BLaER1 (cell line): ENCODE measurements at regions not wholly inside any gene's neighbourhood (a gene's known extent, or its start where the extent isn't known, plus 50 kb on each side); places are given as distances from the start of the nearest gene placed in this dataset.

ENCODE experiments used
- H3K27ac ChIP-seq: shearing (Covaris generic); formaldehyde crosslinking; 2 replicates; pipeline ENCODE4 v1.8.1; 2022
- H3K27me3 ChIP-seq: shearing (Covaris generic); formaldehyde crosslinking; 2 replicates; pipeline ENCODE4 v1.8.1; 2022
- H3K36me3 ChIP-seq: shearing (Covaris generic); formaldehyde crosslinking; 2 replicates; pipeline ENCODE4 v1.8.1; 2022
- H3K4me1 ChIP-seq: shearing (Covaris generic); formaldehyde crosslinking; 2 replicates; pipeline ENCODE4 v1.8.1; 2022
- H3K4me2 ChIP-seq: shearing (Covaris generic); formaldehyde crosslinking; 2 replicates; pipeline ENCODE4 v1.8.1; 2022
- H3K4me3 ChIP-seq: shearing (Covaris generic); formaldehyde crosslinking; 2 replicates; pipeline ENCODE4 v1.8.1; 2022
- H3K9ac ChIP-seq: shearing (Covaris generic); formaldehyde crosslinking; 2 replicates; pipeline ENCODE4 v1.8.1; 2022
- H3K9me3 ChIP-seq: shearing (Covaris generic); formaldehyde crosslinking; 2 replicates; pipeline ENCODE4 v1.8.1; 2022
- H4K20me1 ChIP-seq: shearing (Covaris generic); formaldehyde crosslinking; 2 replicates; pipeline ENCODE4 v1.8.1; 2022
- Cebpa-rat ChIP-seq: shearing (Covaris generic); IDR thresholded peaks from 2 replicates; pipeline ENCODE4 v1.8.1; 2022

DNA sequence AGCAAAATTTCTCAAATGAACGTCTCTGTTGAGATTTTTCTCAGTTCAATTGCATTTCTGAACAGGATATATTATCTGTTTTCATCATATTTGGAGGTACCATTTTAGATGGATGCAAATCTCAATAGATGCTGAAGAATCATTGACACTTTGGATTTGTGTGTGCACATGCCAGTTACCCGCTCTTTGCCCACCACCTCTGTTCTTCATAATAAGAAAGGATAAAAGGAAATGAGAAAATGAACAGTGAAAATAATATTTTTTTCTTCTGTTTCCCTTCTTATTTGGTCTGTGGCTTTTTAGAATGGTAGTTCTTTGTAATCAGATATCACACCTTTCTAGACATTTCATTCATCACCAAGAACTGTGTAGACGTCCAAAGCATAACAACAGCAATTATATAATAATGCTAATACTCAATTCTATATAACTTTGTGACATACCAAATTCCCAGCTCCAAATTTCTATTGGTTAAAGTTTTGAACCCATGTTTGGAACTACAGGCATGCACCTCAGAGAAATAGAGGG lies 256.7 kb upstream of the SATB1 start:
- no peaks in the 10 kb centered on the region for H3K4me1 ChIP-seq
- H3K36me3 ChIP-seq, result no peaks in the 10 kb centered on the region

DNA sequence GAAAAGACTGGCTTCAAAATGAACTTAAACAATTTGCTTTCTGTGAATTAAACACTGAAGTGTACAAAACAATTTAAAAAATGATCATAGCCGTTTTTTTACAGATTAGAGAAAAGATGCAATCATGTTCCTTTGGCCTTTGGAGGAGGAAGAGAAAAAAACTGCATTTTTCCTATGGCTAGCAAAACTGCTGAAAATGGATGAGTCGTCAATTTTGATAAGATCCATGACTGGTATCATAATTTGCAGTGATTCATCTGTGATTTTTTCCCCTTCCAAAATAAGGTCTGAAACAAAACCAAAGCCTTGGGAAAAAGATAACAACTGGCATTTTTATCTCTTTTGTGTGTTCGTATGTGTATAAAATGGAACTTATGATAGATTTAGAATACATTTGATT lies 255.6 kb upstream of the SATB1 start:
- H4K20me1 ChIP-seq, result no peaks in the 10 kb centered on the region
- no peak overlapping the region for H3K4me3 ChIP-seq
- no peaks in the 10 kb centered on the region for H3K36me3 ChIP-seq
- H3K4me1 ChIP-seq, result no peaks in the 10 kb centered on the region
- TF ChIP-seq Cebpa-rat, result no peak
- no peaks in the 10 kb centered on the region for H3K27me3 ChIP-seq
- no peak overlapping the region for H3K9ac ChIP-seq
- H3K9me3 ChIP-seq, result peaks cover 5% of the 10 kb centered on the region
- H3K27ac ChIP-seq, result no peak overlapping the region
- H3K4me2 ChIP-seq, result no peak overlapping the region

More for the DNA sequence above, 256.7 kb upstream of the SATB1 start:
- H3K9me3 ChIP-seq, result peaks cover 5% of the 10 kb centered on the region
- H3K4me3 ChIP-seq, result no peak overlapping the region
- no peak overlapping the region for H3K9ac ChIP-seq
- no peaks in the 10 kb centered on the region for H3K27me3 ChIP-seq
- H3K27ac ChIP-seq, result no peak overlapping the region
- H4K20me1 ChIP-seq, result no peaks in the 10 kb centered on the region
- TF ChIP-seq Cebpa-rat, result no peak
- no peak overlapping the region for H3K4me2 ChIP-seq

DNA sequence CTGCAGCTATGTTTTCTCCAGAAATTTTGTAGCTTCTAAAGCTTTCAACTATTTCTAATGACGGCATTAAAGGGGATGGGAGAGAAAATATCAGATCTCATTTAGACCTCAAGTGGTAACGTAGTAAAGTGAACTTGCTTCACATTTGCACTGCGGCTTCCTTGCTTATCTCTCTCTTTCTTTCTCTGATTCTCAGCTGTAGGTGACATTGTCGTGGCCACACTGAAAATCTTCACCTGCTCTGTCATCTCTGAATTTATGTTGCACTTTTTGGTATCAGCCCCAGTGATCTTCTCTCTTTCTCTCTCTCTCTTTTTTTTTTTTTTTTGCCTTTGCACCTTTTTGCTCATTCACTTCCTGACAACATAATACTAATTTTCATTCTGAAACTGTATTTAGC lies 254.1 kb upstream of the SATB1 start:
- H3K4me1 ChIP-seq, result no peaks in the 10 kb centered on the region
- peaks cover 5% of the 10 kb centered on the region for H3K9me3 ChIP-seq
- H4K20me1 ChIP-seq, result no peaks in the 10 kb centered on the region
- H3K4me3 ChIP-seq, result no peak overlapping the region
- no peak overlapping the region for H3K4me2 ChIP-seq
- TF ChIP-seq Cebpa-rat, result no peak
- no peaks in the 10 kb centered on the region for H3K27me3 ChIP-seq
- no peak overlapping the region for H3K9ac ChIP-seq
- no peaks in the 10 kb centered on the region for H3K36me3 ChIP-seq
- no peak overlapping the region for H3K27ac ChIP-seq

DNA sequence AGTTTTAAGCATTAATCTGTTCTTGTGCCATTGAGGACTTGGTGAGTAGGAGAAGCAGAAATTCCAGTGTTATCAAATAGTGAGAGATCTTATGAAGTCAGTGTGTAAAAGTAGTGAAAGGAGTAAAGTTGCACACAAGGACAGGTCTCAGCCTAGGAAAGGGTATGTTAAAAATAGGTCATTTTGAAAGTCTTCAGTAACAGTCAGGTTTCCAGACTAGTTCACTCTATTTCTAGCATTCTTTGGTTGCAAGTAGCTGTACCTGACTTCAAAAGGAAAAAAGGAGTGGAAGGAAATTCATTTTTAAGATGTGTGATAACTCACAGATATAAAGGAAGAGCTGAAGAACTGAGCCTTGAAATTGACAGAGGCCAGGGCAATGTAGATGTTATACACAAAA lies 250.1 kb upstream of the SATB1 start:
- TF ChIP-seq Cebpa-rat, result no peak
- no peaks in the 10 kb centered on the region for H3K27me3 ChIP-seq
- no peaks in the 10 kb centered on the region for H3K36me3 ChIP-seq
- H4K20me1 ChIP-seq, result no peaks in the 10 kb centered on the region
- H3K27ac ChIP-seq, result no peak overlapping the region
- no peaks in the 10 kb centered on the region for H3K9me3 ChIP-seq
- H3K4me1 ChIP-seq, result no peaks in the 10 kb centered on the region
- no peak overlapping the region for H3K4me3 ChIP-seq
- no peak overlapping the region for H3K9ac ChIP-seq
- H3K4me2 ChIP-seq, result no peak overlapping the region

DNA sequence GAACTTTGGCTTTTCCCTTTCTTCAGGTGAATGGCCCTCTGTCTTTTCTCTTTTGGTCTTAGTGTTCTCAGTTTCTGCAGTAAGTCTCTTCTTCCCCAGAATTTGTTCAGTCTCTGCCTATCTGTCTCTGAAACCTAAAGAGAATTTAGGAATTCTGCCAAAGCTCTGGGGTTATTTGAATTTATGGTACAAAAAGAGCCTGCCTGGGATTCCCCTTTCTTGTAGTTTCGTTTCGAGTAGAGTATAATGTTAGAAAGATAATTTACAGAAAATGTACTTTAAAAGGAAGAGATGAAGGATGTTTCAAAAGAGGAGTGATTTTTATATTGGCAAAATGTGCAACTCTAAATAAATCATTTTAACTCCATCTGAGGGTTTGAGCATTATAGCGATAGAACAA lies 247.4 kb upstream of the SATB1 start:
- Histone ChIP-seq H3K9ac (no peak overlapping the region), H3K9me3 (no peaks in the 10 kb centered on the region), H3K27me3 (no peaks in the 10 kb centered on the region), H3K4me3 (no peak overlapping the region), H3K4me1 (no peaks in the 10 kb centered on the region), H4K20me1 (no peaks in the 10 kb centered on the region), H3K27ac (no peak overlapping the region), H3K4me2 (no peak overlapping the region), H3K36me3 (no peaks in the 10 kb centered on the region)
- TF ChIP-seq Cebpa-rat, result no peak

DNA sequence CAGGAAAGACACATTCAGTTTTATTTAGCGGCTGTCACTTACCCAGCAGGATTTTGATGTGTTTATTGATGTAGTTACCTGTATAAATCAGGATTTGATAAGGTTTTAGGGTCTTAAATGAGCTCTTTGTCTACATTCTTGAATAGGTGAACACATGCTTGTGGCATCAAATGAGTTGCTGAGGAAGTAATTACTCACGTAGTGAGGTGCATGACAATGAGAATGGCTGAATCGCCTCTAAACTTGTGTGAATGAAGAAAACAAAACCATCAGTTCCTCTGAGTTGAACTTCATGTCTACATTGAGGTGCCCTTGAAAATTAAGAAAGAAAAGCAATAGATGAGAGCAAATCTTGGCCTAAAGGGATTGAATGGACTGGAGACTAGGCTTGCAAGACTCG lies 245.6 kb upstream of the SATB1 start:
- Histone ChIP-seq H3K4me2 (no peak overlapping the region), H3K9me3 (no peaks in the 10 kb centered on the region), H3K9ac (no peak overlapping the region), H3K4me3 (no peak overlapping the region), H4K20me1 (no peaks in the 10 kb centered on the region), H3K27me3 (no peaks in the 10 kb centered on the region), H3K27ac (no peak overlapping the region), H3K4me1 (no peaks in the 10 kb centered on the region), H3K36me3 (no peaks in the 10 kb centered on the region)
- TF ChIP-seq Cebpa-rat, result no peak

DNA sequence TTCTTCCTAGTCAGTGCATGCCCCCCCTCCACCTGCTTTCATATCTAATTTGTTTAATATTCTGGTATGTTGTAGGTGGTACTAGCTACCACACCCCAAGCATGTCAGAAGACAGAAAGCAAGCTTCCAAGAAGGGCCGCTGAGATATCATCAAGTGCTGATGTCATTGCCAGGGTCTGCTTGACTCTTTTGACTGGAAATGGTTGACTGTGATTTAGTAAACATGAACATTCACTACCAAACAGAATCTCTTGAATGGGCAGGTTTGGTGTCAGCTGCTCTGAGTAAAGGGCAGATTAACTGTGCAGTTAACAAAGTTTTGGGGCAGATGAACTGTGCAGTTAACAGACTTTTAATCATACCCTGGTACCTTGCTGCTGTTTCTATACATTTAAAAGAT lies 244.2 kb upstream of the SATB1 start:
- H3K9me3 ChIP-seq, result no peaks in the 10 kb centered on the region
- no peak overlapping the region for H3K4me3 ChIP-seq
- no peak for TF ChIP-seq Cebpa-rat
- no peak overlapping the region for H3K27ac ChIP-seq
- H3K4me2 ChIP-seq, result no peak overlapping the region
- no peaks in the 10 kb centered on the region for H3K36me3 ChIP-seq
- no peaks in the 10 kb centered on the region for H4K20me1 ChIP-seq
- H3K4me1 ChIP-seq, result no peaks in the 10 kb centered on the region
- no peaks in the 10 kb centered on the region for H3K27me3 ChIP-seq
- H3K9ac ChIP-seq, result no peak overlapping the region

DNA sequence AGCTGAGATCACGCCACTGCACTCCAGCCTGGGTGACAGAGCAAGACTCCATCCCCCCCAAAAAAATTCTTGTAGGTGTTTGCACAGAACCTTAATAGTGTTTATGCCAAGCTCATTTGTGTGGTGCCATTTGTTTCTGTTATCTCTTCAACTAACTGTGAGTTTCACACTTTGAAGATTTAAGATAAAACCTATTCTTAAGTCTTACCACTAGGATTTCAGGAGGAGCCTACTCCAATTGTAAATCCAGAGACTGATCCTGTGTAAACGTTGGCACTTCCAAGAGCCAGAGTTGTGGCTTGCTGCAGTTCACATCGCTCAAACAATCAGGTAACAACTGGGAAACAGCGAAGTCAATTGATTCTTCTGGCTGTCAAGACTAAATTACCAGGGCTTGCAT lies 242.4 kb upstream of the SATB1 start:
- TF ChIP-seq Cebpa-rat, result no peak

DNA sequence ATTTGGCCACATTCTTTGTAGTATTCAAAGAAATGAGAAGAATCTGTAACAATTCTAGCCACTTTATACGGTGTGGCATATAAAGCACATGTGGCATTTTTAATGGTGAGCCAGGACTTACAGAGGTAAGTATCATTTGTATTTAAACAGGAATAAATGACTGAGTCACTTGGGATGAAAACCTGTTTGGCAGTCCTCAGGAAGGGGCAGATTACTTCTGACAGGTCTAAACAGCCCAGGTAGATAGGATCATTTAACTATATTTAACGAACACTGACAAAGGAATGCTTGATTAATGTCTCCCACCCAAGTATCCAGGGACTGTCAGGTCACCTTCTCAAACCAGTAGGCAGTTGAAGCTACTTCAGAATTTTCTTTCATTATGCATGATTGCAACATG lies 241.5 kb upstream of the SATB1 start:
- H3K27ac ChIP-seq, result no peak overlapping the region
- no peaks in the 10 kb centered on the region for H3K9me3 ChIP-seq
- H3K4me1 ChIP-seq, result no peaks in the 10 kb centered on the region
- H3K9ac ChIP-seq, result no peak overlapping the region
- TF ChIP-seq Cebpa-rat, result no peak
- H3K4me2 ChIP-seq, result no peak overlapping the region
- H3K27me3 ChIP-seq, result no peaks in the 10 kb centered on the region
- no peak overlapping the region for H3K4me3 ChIP-seq
- H3K36me3 ChIP-seq, result no peaks in the 10 kb centered on the region
- no peaks in the 10 kb centered on the region for H4K20me1 ChIP-seq

More for the DNA sequence above, 242.4 kb upstream of the SATB1 start:
- no peak overlapping the region for H3K9ac ChIP-seq
- no peaks in the 10 kb centered on the region for H4K20me1 ChIP-seq
- H3K27ac ChIP-seq, result no peak overlapping the region
- no peaks in the 10 kb centered on the region for H3K36me3 ChIP-seq
- no peak overlapping the region for H3K4me2 ChIP-seq
- no peaks in the 10 kb centered on the region for H3K9me3 ChIP-seq
- H3K4me3 ChIP-seq, result no peak overlapping the region
- no peaks in the 10 kb centered on the region for H3K4me1 ChIP-seq
- H3K27me3 ChIP-seq, result no peaks in the 10 kb centered on the region

DNA sequence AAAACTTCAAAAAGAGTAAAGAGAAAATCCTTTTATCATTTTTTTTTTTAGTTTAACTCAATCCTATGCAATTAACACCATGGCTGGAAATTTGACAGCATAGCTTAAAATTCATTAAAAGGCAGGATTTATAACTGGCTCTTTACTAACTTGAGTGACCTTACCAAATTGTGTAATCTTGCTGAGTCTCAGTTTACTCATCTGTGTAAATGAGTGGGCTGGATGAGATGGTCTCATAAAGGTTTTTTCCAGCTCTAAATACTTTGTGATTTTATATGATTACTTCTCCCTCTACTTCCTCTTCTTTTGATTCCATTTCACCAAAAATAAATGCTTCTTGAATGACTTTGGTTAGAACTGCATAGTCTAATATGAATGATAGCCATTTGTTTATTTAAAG lies 234.9 kb upstream of the SATB1 start:
- no peak for TF ChIP-seq Cebpa-rat
- H3K36me3 ChIP-seq, result no peaks in the 10 kb centered on the region
- H3K9ac ChIP-seq, result no peak overlapping the region
- H3K4me1 ChIP-seq, result peaks cover 7% of the 10 kb centered on the region
- H3K9me3 ChIP-seq, result no peaks in the 10 kb centered on the region
- H4K20me1 ChIP-seq, result no peaks in the 10 kb centered on the region
- H3K4me3 ChIP-seq, result no peak overlapping the region
- H3K4me2 ChIP-seq, result no peak overlapping the region
- H3K27me3 ChIP-seq, result no peaks in the 10 kb centered on the region
- no peak overlapping the region for H3K27ac ChIP-seq
